ENCODE measurements at regions not wholly inside any gene's neighbourhood (a gene's known extent, or its start where the extent isn't known, plus 50 kb on each side); places are given as distances from the start of the nearest gene placed in this dataset.

DNA sequence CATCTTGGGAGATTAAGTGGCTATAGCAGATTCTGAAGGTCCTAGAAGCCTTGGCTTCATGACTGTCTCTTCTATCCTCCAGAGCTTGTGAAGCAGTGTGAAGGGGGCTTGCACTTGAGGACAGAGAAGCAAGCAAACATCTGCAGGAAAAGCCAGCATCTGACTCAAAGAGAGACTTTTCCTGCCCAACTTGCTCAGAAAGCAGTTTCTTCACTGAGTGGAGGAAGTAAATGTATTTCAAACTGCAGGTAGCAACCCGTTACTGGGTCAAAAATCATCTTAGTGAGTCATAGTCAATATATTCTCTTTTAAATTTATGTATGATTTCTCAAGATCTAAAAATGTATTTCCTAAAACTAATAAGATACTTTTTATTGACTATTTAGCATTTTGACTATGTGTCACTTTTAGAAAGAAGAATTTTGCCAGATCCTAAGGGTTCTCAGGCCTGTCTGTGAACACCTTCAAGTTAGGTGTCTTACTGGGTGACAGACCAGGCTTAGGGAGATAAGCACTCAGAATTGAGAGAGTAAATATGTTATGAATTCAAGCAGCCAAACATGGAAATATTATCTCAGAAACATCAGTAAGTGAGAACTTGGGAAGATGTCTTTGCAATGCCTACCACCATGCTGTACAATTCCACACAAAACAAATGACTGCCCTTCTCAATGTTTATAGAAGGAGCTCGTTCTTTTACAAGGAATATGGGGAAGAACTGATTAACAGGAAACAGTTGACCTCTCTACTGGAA lies 72.6 kb upstream of the DMAC1 start:
- DNase-seq (ENCODE audit: low read depth), result no peak
- TF ChIP-seq, protein P1, sequence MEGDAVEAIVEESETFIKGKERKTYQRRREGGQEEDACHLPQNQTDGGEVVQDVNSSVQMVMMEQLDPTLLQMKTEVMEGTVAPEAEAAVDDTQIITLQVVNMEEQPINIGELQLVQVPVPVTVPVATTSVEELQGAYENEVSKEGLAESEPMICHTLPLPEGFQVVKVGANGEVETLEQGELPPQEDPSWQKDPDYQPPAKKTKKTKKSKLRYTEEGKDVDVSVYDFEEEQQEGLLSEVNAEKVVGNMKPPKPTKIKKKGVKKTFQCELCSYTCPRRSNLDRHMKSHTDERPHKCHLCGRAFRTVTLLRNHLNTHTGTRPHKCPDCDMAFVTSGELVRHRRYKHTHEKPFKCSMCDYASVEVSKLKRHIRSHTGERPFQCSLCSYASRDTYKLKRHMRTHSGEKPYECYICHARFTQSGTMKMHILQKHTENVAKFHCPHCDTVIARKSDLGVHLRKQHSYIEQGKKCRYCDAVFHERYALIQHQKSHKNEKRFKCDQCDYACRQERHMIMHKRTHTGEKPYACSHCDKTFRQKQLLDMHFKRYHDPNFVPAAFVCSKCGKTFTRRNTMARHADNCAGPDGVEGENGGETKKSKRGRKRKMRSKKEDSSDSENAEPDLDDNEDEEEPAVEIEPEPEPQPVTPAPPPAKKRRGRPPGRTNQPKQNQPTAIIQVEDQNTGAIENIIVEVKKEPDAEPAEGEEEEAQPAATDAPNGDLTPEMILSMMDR (IDR thresholded peaks at IDR 0.05; ENCODE audit: insufficient read depth, low read depth, low read length, missing control alignments), result no peak
- no peak overlapping the region for H3K4me3 ChIP-seq (ENCODE audit: low read depth, low read length)

DNA sequence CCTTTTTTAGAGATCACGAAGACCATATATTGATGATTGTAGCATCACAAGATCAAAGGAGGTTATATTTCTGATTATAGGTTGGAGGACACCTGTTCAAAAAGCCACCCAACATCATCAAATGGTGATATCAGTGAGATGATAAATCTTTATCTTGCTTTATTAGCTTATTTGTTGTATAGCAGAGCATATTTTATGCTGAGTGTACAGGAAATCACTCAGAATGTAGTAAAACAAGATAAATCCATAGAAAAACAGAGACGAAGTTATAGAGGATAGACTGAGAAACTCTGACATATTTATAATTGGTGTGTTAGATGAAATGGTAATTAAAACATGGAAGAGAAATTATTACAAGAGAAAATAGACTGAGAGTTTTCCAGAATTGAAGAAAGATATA lies 69.8 kb upstream of the DMAC1 start:
- TF ChIP-seq, protein P1 (IDR thresholded peaks at IDR 0.05; ENCODE audit: insufficient read depth, low read depth, low read length, missing control alignments), result no peak
- no peak overlapping the region for H3K4me3 ChIP-seq (ENCODE audit: low read depth, low read length)
- DNase-seq (ENCODE audit: low read depth), result no peak

DNA sequence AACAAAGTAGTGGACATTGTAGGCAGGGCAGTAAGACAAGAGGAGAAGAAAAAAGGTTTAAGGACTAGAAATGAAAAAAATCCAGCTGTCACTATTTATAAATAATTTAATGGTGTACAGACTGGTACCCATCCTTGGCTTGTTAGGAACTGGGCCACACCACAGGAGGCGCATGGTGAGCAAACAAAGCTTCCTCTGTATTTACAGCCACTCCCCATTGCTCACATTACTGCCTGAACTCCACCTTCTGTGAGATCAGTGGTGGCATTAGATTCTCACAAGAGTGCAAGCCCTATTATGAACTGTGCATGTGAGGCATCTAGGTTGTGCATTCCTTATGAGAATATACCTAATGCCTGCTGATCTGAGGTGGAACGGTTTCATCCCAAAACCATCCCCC lies 62.6 kb upstream of the DMAC1 start:
- no peak for DNase-seq (ENCODE audit: low read depth)

DNA sequence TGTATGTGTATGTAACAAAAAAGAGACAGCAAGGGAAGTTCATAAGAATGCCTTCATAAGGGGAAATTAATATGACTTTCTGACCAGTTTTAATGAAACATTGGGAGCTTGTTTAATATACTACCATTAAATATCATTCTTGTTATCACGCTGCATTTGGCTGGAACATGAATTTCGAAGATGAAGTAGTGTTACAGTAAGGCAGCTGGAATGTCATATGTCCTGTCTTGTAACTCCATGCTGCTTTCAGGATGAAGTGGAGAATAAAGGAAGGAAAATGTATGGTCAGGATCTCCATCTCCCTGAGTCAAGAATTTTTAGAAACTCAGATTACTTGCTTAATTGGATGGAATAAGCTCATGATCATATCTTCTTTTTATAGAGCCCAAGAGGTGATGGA lies 61.5 kb upstream of the DMAC1 start:
- no peak overlapping the region for H3K4me3 ChIP-seq (ENCODE audit: low read depth, low read length)
- DNase-seq (ENCODE audit: low read depth), result no peak
- TF ChIP-seq, protein P1 (IDR thresholded peaks at IDR 0.05; ENCODE audit: insufficient read depth, low read depth, low read length, missing control alignments), result no peak

More for the DNA sequence above, 62.6 kb upstream of the DMAC1 start:
- no peak overlapping the region for H3K4me3 ChIP-seq (ENCODE audit: low read depth, low read length)
- TF ChIP-seq, protein P1 (IDR thresholded peaks at IDR 0.05; ENCODE audit: insufficient read depth, low read depth, low read length, missing control alignments), result no peak

DNA sequence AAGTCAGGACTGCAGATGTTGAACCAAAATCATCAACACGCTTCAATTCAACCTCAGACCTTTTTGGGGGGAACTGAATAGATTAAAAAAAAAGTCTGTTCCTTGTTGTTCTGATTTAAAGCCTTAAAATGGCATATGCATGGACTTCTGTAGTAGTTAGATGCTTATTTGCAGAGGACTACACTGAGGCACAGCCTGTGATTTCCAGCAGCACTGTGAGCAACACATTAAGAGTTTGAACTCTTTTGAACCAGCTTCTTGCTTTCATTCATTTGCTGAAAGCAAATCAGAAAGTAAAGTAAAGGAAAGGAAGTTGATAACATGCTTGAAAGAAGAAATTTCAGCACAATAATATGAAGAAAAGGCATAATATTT lies 60.7 kb upstream of the DMAC1 start:
- H3K4me3 ChIP-seq (ENCODE audit: low read depth, low read length), result no peak overlapping the region
- TF ChIP-seq, protein P1 (IDR thresholded peaks at IDR 0.05; ENCODE audit: insufficient read depth, low read depth, low read length, missing control alignments), result no peak
- no peak for DNase-seq (ENCODE audit: low read depth)

DNA sequence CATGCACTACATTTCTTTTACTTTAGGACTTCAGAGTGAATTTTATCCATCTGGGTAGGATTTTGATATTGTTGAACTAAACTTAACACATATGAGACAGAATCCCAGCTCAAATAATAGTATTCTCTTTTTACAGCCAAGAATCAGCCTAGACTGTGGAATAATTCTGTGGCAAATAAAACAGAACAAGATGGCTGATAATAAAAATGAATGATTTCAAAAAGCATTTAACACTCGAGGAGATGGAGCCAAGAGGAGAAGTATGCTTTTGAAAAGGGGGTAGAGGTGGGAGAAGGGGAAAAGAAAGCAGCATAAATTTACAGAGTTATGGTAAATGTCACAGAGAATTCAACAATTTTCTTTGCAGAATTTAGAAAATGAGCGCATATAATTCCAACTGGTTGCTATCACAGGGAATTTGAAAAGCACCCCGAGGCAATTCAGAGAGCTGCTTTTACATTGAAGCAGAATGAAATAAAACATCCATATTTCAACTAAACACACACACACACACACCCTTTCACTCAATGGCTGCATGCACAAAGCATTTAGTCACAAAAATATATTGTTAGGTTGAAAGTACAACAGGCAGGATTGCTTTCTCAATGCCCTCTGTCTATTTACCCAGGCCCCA lies 60.2 kb upstream of the DMAC1 start:
- no peak for DNase-seq (ENCODE audit: low read depth)
- TF ChIP-seq, protein P1 (IDR thresholded peaks at IDR 0.05; ENCODE audit: insufficient read depth, low read depth, low read length, missing control alignments), result no peak
- H3K4me3 ChIP-seq (ENCODE audit: low read depth, low read length), result no peak overlapping the region
